OCI-LY3 (cell line): ENCODE measurements at regions not wholly inside any gene's neighbourhood (a gene's known extent, or its start where the extent isn't known, plus 50 kb on each side); places are given as distances from the start of the nearest gene placed in this dataset.

Experiments
- H2AFZ ChIP-seq: fragments of 200-600, 300-600 bp; shearing (Covaris generic); 2 replicates; pipeline ENCODE4 v1.6.0; 2014; ENCODE audit warnings: antibody characterized with exemption, low read depth, low read length
- H3K27ac ChIP-seq: fragments of 200-600, 300-600 bp; sonication (generic); 2 replicates; pipeline ENCODE4 v1.5.1; 2014; ENCODE audit warnings: mild to moderate bottlenecking, low read length, moderate library complexity, mixed read lengths
- H3K27me3 ChIP-seq: fragments of 200-600, 300-600 bp; sonication (generic); 2 replicates; pipeline ENCODE4 v1.6.1; 2014; ENCODE audit warnings: low read depth, low read length, mixed read lengths
- H3K36me3 ChIP-seq: fragments of 200-600, 300-600 bp; sonication (generic); replicated peaks from 2 replicates; pipeline ENCODE3; 2014; ENCODE audit warnings: low read depth, low read length, mixed read lengths
- H3K4me1 ChIP-seq: fragments of 300-600, 200-600 bp; sonication (generic); 2 replicates; pipeline ENCODE4 v1.6.1; 2014; ENCODE audit warnings: low read length, mixed read lengths
- H3K4me2 ChIP-seq: fragments of 200-600, 300-600 bp; sonication (generic); 2 replicates; pipeline ENCODE4 v1.6.1; 2014; ENCODE audit warnings: low read length, mixed read lengths
- H3K4me3 ChIP-seq: fragments of 300-600, 200-600 bp; sonication (generic); 2 replicates; pipeline ENCODE4 v1.5.1; 2014; ENCODE audit warnings: antibody characterized with exemption, mild to moderate bottlenecking, low read length, moderate library complexity
- H3K79me2 ChIP-seq: fragments of 300-600, 200-600 bp; shearing (Covaris generic); 2 replicates; pipeline ENCODE4 v1.6.1; 2014; ENCODE audit warnings: mild to moderate bottlenecking, low read length, mixed read lengths
- H3K9ac ChIP-seq: fragments of 300-600, 200-600 bp; shearing (Covaris generic); 2 replicates; pipeline ENCODE4 v1.6.0; 2014; ENCODE audit warnings: mild to moderate bottlenecking, low read length, moderate library complexity
- H3K9me3 ChIP-seq: fragments of 200-600, 300-600 bp; shearing (Covaris generic); 2 replicates; pipeline ENCODE4 v1.6.1; 2014; ENCODE audit warnings: low read length, mixed read lengths; ENCODE audit not compliant: insufficient read depth
- H4K20me1 ChIP-seq: fragments of 200-600, 300-600 bp; sonication (generic); 2 replicates; pipeline ENCODE4 v1.6.1; 2016; ENCODE audit warnings: low read length, mixed read lengths; ENCODE audit not compliant: insufficient read depth
- CTCF ChIP-seq: fragments of 200-600, 300-600 bp; sonication (generic); IDR thresholded peaks from 2 replicates; pipeline ENCODE4 v1.5.1; 2014; ENCODE audit warnings: antibody characterized with exemption, low read length, low read depth
- EZH2phosphoT487 ChIP-seq: fragments of 200-600 bp; shearing (Covaris generic); IDR thresholded peaks from 2 replicates; pipeline ENCODE4 v1.6.1; 2018; ENCODE audit warnings: antibody characterized with exemption, mixed run types, low read depth

- no peaks in the 10 kb centered on the region for H3K79me2 ChIP-seq
- H2AFZ ChIP-seq = no peak overlapping the region
- no peak overlapping the region for H3K27ac ChIP-seq
These were observed 534.1 kb downstream of the MMUT start for GRCh38 chr6:48928937-48929336.

DNA sequence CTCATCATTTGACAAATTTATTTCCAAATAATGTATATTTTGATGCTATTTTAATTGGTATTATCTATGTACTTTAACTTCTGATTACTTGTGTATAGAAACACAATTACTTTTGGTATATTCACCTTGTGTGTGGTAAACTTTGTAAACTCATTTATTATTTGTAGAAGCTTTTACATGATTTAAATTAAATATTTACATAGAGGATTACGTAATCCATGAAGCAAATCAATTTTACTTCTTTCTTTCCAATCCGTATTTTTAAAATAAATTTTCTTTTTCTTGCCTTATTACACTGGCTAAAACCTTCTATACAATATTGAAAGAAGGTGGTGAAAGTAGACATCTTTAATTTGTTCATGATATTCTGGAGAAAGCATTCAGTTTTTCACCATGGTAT lies 540.2 kb downstream of the MMUT start:
- H3K9ac ChIP-seq = no peak overlapping the region
- no peak overlapping the region for H3K27ac ChIP-seq
- H2AFZ ChIP-seq = no peak overlapping the region
- no peak overlapping the region for H3K4me2 ChIP-seq
- no peak overlapping the region for H3K4me3 ChIP-seq
- TF ChIP-seq EZH2phosphoT487 (no peak), CTCF (no peak)
- no peaks in the 10 kb centered on the region for H3K36me3 ChIP-seq
- H4K20me1 ChIP-seq = no peaks in the 10 kb centered on the region
- H3K4me1 ChIP-seq = peaks cover 16% of the 10 kb centered on the region; the same call in 1 of the 2 replicates
- H3K79me2 ChIP-seq = no peaks in the 10 kb centered on the region
- no peaks in the 10 kb centered on the region for H3K9me3 ChIP-seq
- no peaks in the 10 kb centered on the region for H3K27me3 ChIP-seq

More at GRCh38 chr6:48928937-48929336, 534.1 kb downstream of the MMUT start:
- Histone ChIP-seq H3K9me3 (no peaks in the 10 kb centered on the region), H3K9ac (no peak overlapping the region), H3K4me2 (no peak overlapping the region), H3K4me3 (no peak overlapping the region), H3K36me3 (no peaks in the 10 kb centered on the region), H4K20me1 (no peaks in the 10 kb centered on the region), H3K27me3 (no peaks in the 10 kb centered on the region), H3K4me1 (peaks cover 9% of the 10 kb centered on the region; the same call in 1 of the 2 replicates)
- no peak for TF ChIP-seq EZH2phosphoT487
- no peak for TF ChIP-seq CTCF

DNA sequence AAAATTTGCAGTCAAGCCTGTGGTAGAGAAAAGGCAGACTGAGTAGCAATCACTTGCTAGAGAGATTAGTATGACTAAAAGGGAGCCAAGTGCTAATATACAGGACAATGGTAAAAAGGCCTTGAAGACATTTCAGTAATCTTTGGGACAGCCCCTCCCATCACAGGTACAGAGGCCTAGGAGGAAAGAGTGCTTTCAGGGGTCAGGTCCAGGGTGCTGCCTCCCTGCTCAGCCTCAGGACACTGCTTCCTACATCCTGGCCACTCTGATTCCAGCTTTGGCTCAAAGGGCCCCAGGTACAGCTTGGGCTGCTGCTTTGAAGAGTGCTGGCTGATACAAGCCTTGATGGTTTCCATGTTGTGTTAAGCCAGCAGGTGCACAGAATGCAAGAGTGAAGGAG lies 543.5 kb downstream of the MMUT start:
- no peak overlapping the region for H3K4me3 ChIP-seq
- H3K27ac ChIP-seq = no peak overlapping the region
- no peaks in the 10 kb centered on the region for H3K36me3 ChIP-seq
- H3K9ac ChIP-seq = no peak overlapping the region
- no peaks in the 10 kb centered on the region for H3K27me3 ChIP-seq
- H3K79me2 ChIP-seq = no peaks in the 10 kb centered on the region
- TF ChIP-seq EZH2phosphoT487 (no peak), CTCF (no peak)
- peaks cover 7% of the 10 kb centered on the region; the same call in 1 of the 2 replicates for H3K4me1 ChIP-seq
- H3K9me3 ChIP-seq = no peaks in the 10 kb centered on the region
- H2AFZ ChIP-seq = peak overlapping the region; percentile 18; the same call in 1 of the 2 replicates
- H3K4me2 ChIP-seq = no peak overlapping the region
- no peaks in the 10 kb centered on the region for H4K20me1 ChIP-seq

- Histone ChIP-seq H3K27ac (no peak overlapping the region), H3K27me3 (no peaks in the 10 kb centered on the region), H3K36me3 (no peaks in the 10 kb centered on the region), H3K9me3 (no peaks in the 10 kb centered on the region), H3K4me2 (no peak overlapping the region), H4K20me1 (no peaks in the 10 kb centered on the region), H3K4me3 (no peak overlapping the region), H2AFZ (no peak overlapping the region), H3K79me2 (no peaks in the 10 kb centered on the region), H3K4me1 (peaks cover 7% of the 10 kb centered on the region; the same call in 1 of the 2 replicates), H3K9ac (no peak overlapping the region)
- TF ChIP-seq EZH2phosphoT487 = no peak
These were observed 545.8 kb downstream of the MMUT start for GRCh38 chr6:48917233-48917632.
